Body of pancreas (tissue), 4 donors: ENCODE measurements at regions not wholly inside any gene's neighbourhood (a gene's known extent, or its start where the extent isn't known, plus 50 kb on each side); places are given as distances from the start of the nearest gene placed in this dataset.

Experiments
- ATAC-seq: fragments of 150-250 bp; one replicate; pipeline ENCODE4 v1.9.1; 2016
- DNase-seq, 4 donors: peaks; one replicate each; pipeline ENCODE4 v3.0.0-alpha.2; 2019
- H3K27ac ChIP-seq, 4 donors: fragments of 200-600 bp; sonication (generic); 1 replicate in 3 of 4; 2 replicates in 1 of 4; pipeline versions ENCODE4 v1.5.1 to v1.6.1; 2016 to 2019; ENCODE audit warnings: mild to moderate bottlenecking in 1 of 4, mixed read lengths in 1 of 4, moderate library complexity in 1 of 4
- H3K27me3 ChIP-seq, 2 donors: fragments of 200-600 bp; sonication (generic); one replicate each; pipeline ENCODE4 v1.6.0; 2016; ENCODE audit warnings: mild to moderate bottlenecking in 1 of 2
- H3K36me3 ChIP-seq, 2 donors: fragments of 200-600 bp; sonication (generic); replicated peaks in 1 of 2; 2 replicates each; pipeline ENCODE4 v1.5.1; 2016; ENCODE audit warnings: low read depth in 2 of 2; ENCODE audit not compliant: insufficient read depth in 1 of 2
- H3K4me1 ChIP-seq: fragments of 200-600 bp; sonication (generic); one replicate; pipeline ENCODE4 v1.6.0; 2016
- H3K4me3 ChIP-seq, 2 donors: fragments of 200-600 bp; sonication (generic); 1 replicate in 1 of 2; 2 replicates in 1 of 2; pipeline ENCODE4 v1.5.1; 2016 to 2019
- H3K9me3 ChIP-seq, 3 donors: fragments of 200-600 bp; sonication (generic); 1 replicate in 2 of 3; 2 replicates in 1 of 3; pipeline ENCODE4 v1.5.1; 2016
- CTCF ChIP-seq, 7 experiments: fragments of 450-650 bp in 4 of 7; fragments of 200-600 bp in 3 of 7; sonication (generic) in 3 of 7; IDR thresholded peaks; one replicate each; pipeline ENCODE4 v1.5.1; 2016 to 2019; ENCODE audit warnings: antibody characterized with exemption in 7 of 7
- POLR2A ChIP-seq, 3 donors: fragments of 450-650 bp; IDR thresholded peaks; one replicate each; pipeline ENCODE4 v1.6.1; 2016; ENCODE audit warnings: antibody characterized with exemption in 3 of 3, mild to moderate bottlenecking in 2 of 3
- WGBS, 2 donors: methylation state at CpG; one replicate each; pipeline ENCODE4 v1.1.5; 2017; 5-methylcytosine and 5-hydroxymethylcytosine counted together
- intact Hi-C: fragments of 100-400 bp; cut with DNase I; formaldehyde crosslinking; loops from one replicate; pipeline ENCODE4 v1.15.1; 2023

DNA sequence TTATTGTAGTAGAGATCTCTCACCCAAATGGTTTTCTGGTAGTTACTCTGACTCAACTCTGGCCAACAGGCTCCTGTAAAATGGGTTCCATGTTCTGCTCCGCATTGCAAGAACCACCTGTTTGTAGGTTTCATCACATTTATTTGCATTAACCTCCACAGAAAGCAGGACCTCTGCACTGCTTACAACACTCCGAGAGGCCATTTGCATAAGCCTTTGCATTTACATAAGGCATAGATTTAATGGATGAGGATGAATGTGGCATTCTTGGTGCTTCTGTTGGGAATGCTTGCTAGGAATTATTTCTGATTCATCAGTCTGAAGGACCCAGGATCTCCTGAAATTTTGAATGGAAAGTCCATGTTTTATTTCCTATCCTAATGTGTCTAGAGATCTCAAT is 320.1 kb downstream of the ZNF621 start:
- 89 to 92% methylated on average over 2 of the region's 2 CpGs for WGBS, 2 donors
- Histone ChIP-seq H3K27ac (no peak overlapping the region), H3K4me3 (no peak overlapping the region), H3K27me3 (no peaks in the 10 kb centered on the region), H3K36me3 (no peaks in the 10 kb centered on the region), H3K4me1 (no peaks in the 10 kb centered on the region), H3K9me3 (no peaks in the 10 kb centered on the region)
- TF ChIP-seq POLR2A (IDR thresholded peaks at IDR 0.05) (no peak), CTCF (IDR thresholded peaks at IDR 0.05) (no peak)
- intact Hi-C loops = no loop called here
- ATAC-seq (no peak), DNase-seq (no peak)

DNA sequence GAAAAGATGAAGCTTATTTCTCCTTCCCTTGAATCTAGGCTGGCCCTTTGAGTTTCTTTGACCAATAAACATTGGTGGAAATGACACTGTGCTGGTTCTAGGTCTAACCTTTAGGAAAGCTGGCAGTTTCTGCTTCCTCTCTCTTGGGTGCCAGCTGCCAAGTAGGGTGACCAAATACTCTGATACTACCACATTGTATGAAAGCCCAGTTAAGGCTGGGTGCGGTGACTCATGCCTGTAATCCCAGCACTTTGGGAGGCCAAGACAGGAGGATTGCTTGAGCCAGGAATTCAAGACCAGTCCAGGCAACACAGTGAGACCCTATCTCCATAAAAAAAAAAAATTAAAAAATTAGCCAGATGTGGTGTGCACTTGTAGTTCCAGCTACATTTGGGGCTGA is 320.7 kb downstream of the ZNF621 start:
- Histone ChIP-seq H3K9me3 (no peaks in the 10 kb centered on the region), H3K36me3 (no peaks in the 10 kb centered on the region), H3K27ac (no peak overlapping the region), H3K4me3 (no peak overlapping the region), H3K4me1 (no peaks in the 10 kb centered on the region), H3K27me3 (no peaks in the 10 kb centered on the region)
- 89 to 100% methylated on average over 1 of the region's 1 CpG for whole genome bisulfite sequencing, 2 donors
- ATAC-seq = no peak
- no peak for DNase-seq
- intact Hi-C loops = no loop called here
- TF ChIP-seq POLR2A (IDR thresholded peaks at IDR 0.05) (no peak), CTCF (IDR thresholded peaks at IDR 0.05) (no peak)

DNA sequence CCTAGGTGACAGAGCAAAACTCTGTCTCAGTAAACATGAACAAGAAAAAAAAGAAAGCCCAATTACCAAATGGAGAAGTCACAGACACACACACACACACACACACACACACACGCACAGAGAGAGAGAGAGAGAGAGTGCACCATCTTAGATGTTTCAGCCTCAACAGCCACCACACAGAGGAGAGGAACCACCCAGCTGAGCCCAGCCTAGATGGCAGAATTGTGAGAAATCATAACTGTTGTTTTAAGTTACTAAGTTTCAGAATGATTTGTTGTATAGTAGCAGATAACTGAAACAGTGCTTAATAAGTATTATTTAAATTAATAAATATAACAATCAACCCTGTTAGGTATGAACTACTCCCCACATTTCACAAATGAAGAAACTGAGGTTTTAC is 321.2 kb downstream of the ZNF621 start:
- no peaks in the 10 kb centered on the region for H3K9me3 ChIP-seq
- intact Hi-C loops = no loop called here
- H3K27me3 ChIP-seq = no peaks in the 10 kb centered on the region
- DNase-seq = no peak
- no peak for ATAC-seq
- no peaks in the 10 kb centered on the region for H3K4me1 ChIP-seq
- WGBS, 2 donors = 33 to 67% methylated on average over 1 of the region's 1 CpG
- TF ChIP-seq CTCF (IDR thresholded peaks at IDR 0.05) = no peak
- TF ChIP-seq POLR2A (IDR thresholded peaks at IDR 0.05) = no peak
- no peak overlapping the region for H3K4me3 ChIP-seq
- no peak overlapping the region for H3K27ac ChIP-seq
- no peaks in the 10 kb centered on the region for H3K36me3 ChIP-seq

DNA sequence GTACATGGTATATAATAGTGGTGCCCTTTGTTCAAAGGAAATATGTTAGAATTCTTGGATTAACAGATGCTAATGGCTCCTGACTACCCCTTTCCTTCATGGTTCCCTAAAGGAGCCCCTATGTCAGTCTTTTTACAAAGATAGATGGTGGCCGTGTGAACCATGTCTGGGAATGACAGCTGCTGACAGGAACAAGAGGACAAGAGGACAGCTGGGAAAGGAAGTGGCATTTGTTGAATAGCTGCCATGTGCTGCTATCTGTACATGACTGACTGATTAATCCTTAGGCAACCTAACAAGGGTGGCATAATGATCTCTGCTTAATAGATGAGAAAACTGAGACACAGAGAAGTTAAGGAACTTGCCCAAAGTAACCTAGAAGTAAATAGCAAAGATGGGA is 321.7 kb downstream of the ZNF621 start:
- no peak overlapping the region for H3K27ac ChIP-seq
- no peak overlapping the region for H3K4me3 ChIP-seq
- DNase-seq = no peak
- no peaks in the 10 kb centered on the region for H3K27me3 ChIP-seq
- intact Hi-C loops = no loop called here
- ATAC-seq = no peak
- TF ChIP-seq CTCF (IDR thresholded peaks at IDR 0.05) (no peak), POLR2A (IDR thresholded peaks at IDR 0.05) (no peak)
- H3K9me3 ChIP-seq = no peaks in the 10 kb centered on the region
- WGBS, 2 donors = 26 to 48% methylated on average over 1 of the region's 1 CpG
- H3K4me1 ChIP-seq = no peaks in the 10 kb centered on the region
- no peaks in the 10 kb centered on the region for H3K36me3 ChIP-seq

DNA sequence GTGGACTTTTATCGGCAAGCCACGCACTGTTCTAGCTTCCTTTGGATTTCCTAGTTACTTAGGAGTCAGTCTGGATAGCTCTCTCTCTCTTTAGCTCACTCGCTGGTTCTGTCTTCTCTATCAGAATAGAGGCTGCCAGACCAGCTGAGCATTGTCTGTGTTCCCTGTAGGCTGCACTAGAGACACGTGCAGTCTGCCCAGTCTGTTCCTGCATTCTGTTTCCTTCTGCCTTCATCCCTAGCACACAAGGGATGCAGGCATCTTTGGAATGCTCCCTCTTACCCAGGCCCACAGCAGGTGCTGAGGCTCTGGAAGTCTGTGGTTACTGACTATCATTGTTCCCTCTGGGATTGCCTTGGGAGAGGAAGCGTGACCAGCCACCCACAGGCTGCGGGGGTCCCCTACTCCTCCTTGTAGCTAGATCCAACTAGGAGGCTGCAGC is 322.8 kb downstream of the ZNF621 start:
- DNase-seq (peak in 2 of 4 donors; percentile 6 to 11), ATAC-seq (peak; percentile 12)
- H3K4me3 ChIP-seq = no peak overlapping the region
- H3K27me3 ChIP-seq = no peaks in the 10 kb centered on the region
- no peaks in the 10 kb centered on the region for H3K9me3 ChIP-seq
- no peak overlapping the region for H3K27ac ChIP-seq
- peak in 3 of 7 experiments; percentile 7 to 27 (median 16) for TF ChIP-seq CTCF (IDR thresholded peaks at IDR 0.05)
- no peak for TF ChIP-seq POLR2A (IDR thresholded peaks at IDR 0.05)
- H3K4me1 ChIP-seq = no peaks in the 10 kb centered on the region
- intact Hi-C loops = no loop called here
- H3K36me3 ChIP-seq = no peaks in the 10 kb centered on the region
- 43 to 55% methylated on average over 6 of the region's 6 CpGs for WGBS, 2 donors
